ENCODE measurements at regions not wholly inside any gene's neighbourhood (a gene's known extent, or its start where the extent isn't known, plus 50 kb on each side); places are given as distances from the start of the nearest gene placed in this dataset.
A peak's percentile ranks its signal among the peaks of the same experiment; 100 is the strongest.

- no peak for DNase-seq
These were observed 93.2 kb upstream of the TLE3 start for GRCh38 chr15:70190965-70191364.

- no peak for DNase-seq
These were observed 92.3 kb upstream of the TLE3 start for GRCh38 chr15:70189826-70190695.

- no peak for DNase-seq
These were observed 90.6 kb upstream of the TLE3 start for GRCh38 chr15:70188286-70188685.

- DNase-seq: no peak
These were observed 89.6 kb upstream of the TLE3 start for GRCh38 chr15:70187331-70187730.

GRCh38 chr15:70186152-70186551 is 88.4 kb upstream of the TLE3 start:
- DNase-seq: no peak

- peak; percentile 6 for DNase-seq
These were observed 87.6 kb upstream of the TLE3 start for GRCh38 chr15:70185251-70185711.

- no peak for DNase-seq
These were observed 85.4 kb upstream of the TLE3 start for GRCh38 chr15:70182858-70183695.

- no peak for DNase-seq
These were observed 84.0 kb upstream of the TLE3 start for GRCh38 chr15:70181626-70182255.

GRCh38 chr15:70180186-70180875 is 82.6 kb upstream of the TLE3 start:
- no peak for DNase-seq

- DNase-seq: no peak
These were observed 81.7 kb upstream of the TLE3 start for GRCh38 chr15:70179309-70179892.

GRCh38 chr15:70178335-70179084 is 80.8 kb upstream of the TLE3 start:
- DNase-seq: no peak

GRCh38 chr15:70172566-70173225 is 75.0 kb upstream of the TLE3 start:
- no peak for DNase-seq

- no peak for DNase-seq
These were observed 74.4 kb upstream of the TLE3 start for GRCh38 chr15:70172124-70172523.

GRCh38 chr15:70171256-70171886 is 73.7 kb upstream of the TLE3 start:
- no peak for DNase-seq

GRCh38 chr15:70170096-70170699 is 72.5 kb upstream of the TLE3 start:
- DNase-seq: no peak

- DNase-seq: no peak
These were observed 71.4 kb upstream of the TLE3 start for GRCh38 chr15:70169147-70169546.

GRCh38 chr15:70167155-70167554 is 69.4 kb upstream of the TLE3 start:
- no peak for DNase-seq

GRCh38 chr15:70166506-70167087 is 68.9 kb upstream of the TLE3 start:
- DNase-seq: no peak

GRCh38 chr15:70165716-70166284 is 68.1 kb upstream of the TLE3 start:
- no peak for DNase-seq
